Suprapubic skin (tissue), 4 donors: ENCODE measurements at regions not wholly inside any gene's neighbourhood (a gene's known extent, or its start where the extent isn't known, plus 50 kb on each side); places are given as distances from the start of the nearest gene placed in this dataset.
A peak's percentile ranks its signal among the peaks of the same experiment; 100 is the strongest.

Source experiments
- DNase-seq, 2 donors: peaks; one replicate each; pipeline ENCODE4 v3.0.0-alpha.2; 2019; ENCODE audit warnings: low spot score in 2 of 2
- H3K27ac ChIP-seq: fragments of 200-600 bp; sonication (generic); one replicate; pipeline ENCODE4 v1.5.1; 2019
- H3K27me3 ChIP-seq: fragments of 200-600 bp; sonication (generic); one replicate; pipeline ENCODE4 v1.5.1; 2019
- H3K36me3 ChIP-seq: fragments of 200-600 bp; sonication (generic); one replicate; pipeline ENCODE4 v1.5.1; 2019
- H3K4me1 ChIP-seq: fragments of 200-600 bp; sonication (generic); one replicate; pipeline ENCODE4 v1.5.1; 2019
- H3K4me3 ChIP-seq: fragments of 200-600 bp; sonication (generic); one replicate; pipeline ENCODE4 v1.5.1; 2019; ENCODE audit warnings: mild to moderate bottlenecking
- H3K9me3 ChIP-seq: fragments of 200-600 bp; sonication (generic); one replicate; pipeline ENCODE4 v1.5.1; 2019
- EP300 ChIP-seq: sonication (generic); formaldehyde crosslinking; IDR thresholded peaks from one replicate; pipeline ENCODE4 v1.6.1; 2017; ENCODE audit warnings: antibody characterized with exemption
- POLR2A ChIP-seq, 2 donors: fragments of 450-650 bp; IDR thresholded peaks; one replicate each; pipeline ENCODE4 v1.6.1; 2017; ENCODE audit warnings: antibody characterized with exemption in 2 of 2, mild to moderate bottlenecking in 2 of 2, moderate library complexity in 2 of 2
- POLR2AphosphoS5 ChIP-seq, 3 donors: sonication (generic); formaldehyde crosslinking; IDR thresholded peaks; one replicate each; pipeline ENCODE4 v1.6.1; 2017; ENCODE audit warnings: antibody characterized with exemption in 3 of 3
- WGBS: methylation state at CpG from one replicate; pipeline ENCODE4 v1.1.5; 2018; 5-methylcytosine and 5-hydroxymethylcytosine counted together
- TF ChIP-seq, protein P1 (sequence below), 2 donors: fragments of 200-600 bp in 1 of 2; fragments of 450-650 bp in 1 of 2; sonication (generic) in 1 of 2; IDR thresholded peaks; one replicate each; pipeline ENCODE4 v1.5.1; 2016 to 2019; ENCODE audit warnings: antibody characterized with exemption in 2 of 2, mild to moderate bottlenecking in 1 of 2, moderate library complexity in 1 of 2

DNA sequence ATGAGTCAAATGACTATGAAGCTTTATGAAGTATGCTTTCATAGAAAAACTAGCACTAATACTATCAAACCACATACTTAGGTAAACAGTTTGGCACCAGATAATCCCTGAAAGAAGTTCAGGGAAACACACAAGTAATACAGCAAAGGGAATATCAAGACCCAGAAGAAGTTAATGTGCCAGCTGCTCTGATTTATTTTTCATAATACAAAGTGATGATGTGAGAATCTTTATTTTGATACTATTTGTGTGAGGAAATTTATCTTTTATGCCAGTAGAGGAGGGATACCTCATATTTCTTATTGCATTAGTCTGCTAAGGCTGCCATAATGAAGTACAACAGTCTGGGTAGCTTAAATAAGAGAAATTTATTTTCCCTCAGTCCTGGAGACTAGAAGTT lies 67.7 kb upstream of the ANO3 start:
- Histone ChIP-seq H3K4me1 (no peaks in the 10 kb centered on the region), H3K36me3 (no peaks in the 10 kb centered on the region), H3K9me3 (no peaks in the 10 kb centered on the region), H3K27me3 (no peaks in the 10 kb centered on the region), H3K27ac (no peak overlapping the region), H3K4me3 (no peak overlapping the region)
- TF ChIP-seq EP300 (no peak), POLR2AphosphoS5 (IDR thresholded peaks at IDR 0.05) (no peak), POLR2A (IDR thresholded peaks at IDR 0.05) (no peak)
- TF ChIP-seq, protein P1, sequence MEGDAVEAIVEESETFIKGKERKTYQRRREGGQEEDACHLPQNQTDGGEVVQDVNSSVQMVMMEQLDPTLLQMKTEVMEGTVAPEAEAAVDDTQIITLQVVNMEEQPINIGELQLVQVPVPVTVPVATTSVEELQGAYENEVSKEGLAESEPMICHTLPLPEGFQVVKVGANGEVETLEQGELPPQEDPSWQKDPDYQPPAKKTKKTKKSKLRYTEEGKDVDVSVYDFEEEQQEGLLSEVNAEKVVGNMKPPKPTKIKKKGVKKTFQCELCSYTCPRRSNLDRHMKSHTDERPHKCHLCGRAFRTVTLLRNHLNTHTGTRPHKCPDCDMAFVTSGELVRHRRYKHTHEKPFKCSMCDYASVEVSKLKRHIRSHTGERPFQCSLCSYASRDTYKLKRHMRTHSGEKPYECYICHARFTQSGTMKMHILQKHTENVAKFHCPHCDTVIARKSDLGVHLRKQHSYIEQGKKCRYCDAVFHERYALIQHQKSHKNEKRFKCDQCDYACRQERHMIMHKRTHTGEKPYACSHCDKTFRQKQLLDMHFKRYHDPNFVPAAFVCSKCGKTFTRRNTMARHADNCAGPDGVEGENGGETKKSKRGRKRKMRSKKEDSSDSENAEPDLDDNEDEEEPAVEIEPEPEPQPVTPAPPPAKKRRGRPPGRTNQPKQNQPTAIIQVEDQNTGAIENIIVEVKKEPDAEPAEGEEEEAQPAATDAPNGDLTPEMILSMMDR (IDR thresholded peaks at IDR 0.05) = no peak
- no peak for DNase-seq

DNA sequence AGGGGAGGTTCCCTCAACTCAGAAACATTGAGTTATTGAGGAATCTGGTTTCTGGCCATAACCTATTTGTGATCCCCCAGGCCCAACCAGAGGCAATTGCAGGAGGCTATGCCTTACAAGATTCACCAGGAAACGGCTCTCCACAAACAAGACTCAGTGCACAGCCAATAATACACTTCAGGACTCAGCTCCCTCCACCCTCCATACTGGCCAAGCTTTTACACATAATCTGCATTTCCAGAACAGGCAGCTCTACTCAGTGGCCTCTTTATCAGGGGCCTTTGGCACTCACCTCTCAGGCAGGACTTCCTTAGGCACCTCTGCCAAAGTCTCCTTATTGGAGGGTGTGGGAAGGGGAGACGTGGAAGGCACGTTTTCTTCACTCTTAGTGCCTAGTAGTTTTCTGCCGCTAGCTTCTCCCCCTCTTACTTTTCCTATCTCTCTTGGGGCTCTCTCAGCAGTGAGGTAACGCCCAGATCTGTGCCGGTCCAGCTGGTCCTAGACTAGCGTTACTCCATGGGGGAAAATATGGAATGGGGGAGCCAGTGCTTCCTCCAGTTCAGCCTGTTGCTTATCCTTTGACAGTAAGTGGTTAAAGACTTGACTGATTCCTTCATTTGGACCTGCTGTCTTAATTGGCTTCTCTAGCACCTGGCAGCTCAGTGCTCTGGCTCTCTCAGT lies 62.8 kb upstream of the ANO3 start:
- TF ChIP-seq POLR2A (IDR thresholded peaks at IDR 0.05) = no peak
- TF ChIP-seq EP300 = no peak
- TF ChIP-seq POLR2AphosphoS5 (IDR thresholded peaks at IDR 0.05) = no peak
- TF ChIP-seq, protein P1 (IDR thresholded peaks at IDR 0.05) = no peak
- no peaks in the 10 kb centered on the region for H3K27me3 ChIP-seq
- no peak overlapping the region for H3K4me3 ChIP-seq
- H3K36me3 ChIP-seq = no peaks in the 10 kb centered on the region
- H3K27ac ChIP-seq = no peak overlapping the region
- no peak for DNase-seq
- H3K9me3 ChIP-seq = no peaks in the 10 kb centered on the region
- WGBS = 79% methylated on average over 7 of the region's 7 CpGs
- no peaks in the 10 kb centered on the region for H3K4me1 ChIP-seq

DNA sequence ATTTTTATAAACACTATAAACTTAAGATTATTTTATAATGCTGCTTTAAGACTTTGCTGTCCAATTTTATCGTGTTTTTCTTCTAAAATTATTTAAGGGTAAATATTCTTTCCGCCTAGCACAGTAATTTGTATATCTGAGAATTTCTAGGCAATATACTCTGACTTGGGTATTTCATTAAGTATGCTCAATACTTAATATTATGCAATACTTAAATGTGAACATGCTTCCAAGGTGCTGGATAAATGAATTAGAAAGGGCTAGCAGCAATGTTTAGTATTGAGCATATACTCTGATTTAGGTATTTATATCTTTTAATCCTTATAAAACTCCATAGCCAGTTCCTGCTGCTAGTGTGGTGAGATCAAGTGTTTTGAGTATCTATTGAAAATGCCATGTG lies 60.3 kb upstream of the ANO3 start:
- WGBS = 68% methylated on average over 2 of the region's 2 CpGs
- no peak for TF ChIP-seq EP300
- TF ChIP-seq, protein P1 (IDR thresholded peaks at IDR 0.05) = no peak
- no peak for TF ChIP-seq POLR2A (IDR thresholded peaks at IDR 0.05)
- no peak for TF ChIP-seq POLR2AphosphoS5 (IDR thresholded peaks at IDR 0.05)
- H3K36me3 ChIP-seq = no peaks in the 10 kb centered on the region
- no peaks in the 10 kb centered on the region for H3K9me3 ChIP-seq
- H3K4me1 ChIP-seq = no peaks in the 10 kb centered on the region
- no peak for DNase-seq
- no peaks in the 10 kb centered on the region for H3K27me3 ChIP-seq
- no peak overlapping the region for H3K27ac ChIP-seq
- no peak overlapping the region for H3K4me3 ChIP-seq

DNA sequence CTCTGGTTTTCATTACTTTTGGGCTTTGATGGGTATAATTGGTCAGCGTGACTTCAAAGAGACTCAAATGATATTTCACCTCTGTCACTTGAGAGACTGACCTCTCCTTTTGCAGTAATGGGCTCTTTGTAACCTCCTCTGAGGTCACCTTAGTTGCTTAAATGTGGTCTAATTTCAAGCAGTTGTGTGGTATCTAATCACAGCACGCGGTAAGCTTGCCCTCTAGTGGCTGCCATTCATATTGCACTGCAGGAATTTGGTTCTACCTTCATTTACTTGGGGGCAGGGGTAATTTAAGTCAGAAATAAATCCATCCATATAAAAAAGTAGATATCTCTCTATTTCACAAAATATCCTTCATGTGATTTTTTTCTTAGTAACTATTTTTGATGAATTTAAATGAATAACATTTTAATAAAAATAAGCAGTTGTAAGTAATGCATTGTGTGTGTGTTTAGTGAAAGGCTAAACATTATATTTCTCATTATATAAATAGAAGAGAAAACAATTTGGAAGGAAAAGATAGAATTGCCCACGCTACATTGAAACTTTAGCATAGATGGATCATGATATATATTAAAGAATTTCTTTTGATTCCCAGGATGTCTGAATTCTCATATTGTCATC lies 55.0 kb upstream of the ANO3 start:
- H3K9me3 ChIP-seq = no peaks in the 10 kb centered on the region
- H3K36me3 ChIP-seq = no peaks in the 10 kb centered on the region
- no peaks in the 10 kb centered on the region for H3K27me3 ChIP-seq
- 7% methylated on average over 4 of the region's 4 CpGs for WGBS
- H3K27ac ChIP-seq = no peak overlapping the region
- no peak overlapping the region for H3K4me3 ChIP-seq
- H3K4me1 ChIP-seq = no peaks in the 10 kb centered on the region
- TF ChIP-seq, protein P1 (IDR thresholded peaks at IDR 0.05) = peak; percentile 71 to 78
- TF ChIP-seq POLR2AphosphoS5 (IDR thresholded peaks at IDR 0.05) = no peak
- no peak for DNase-seq

DNA sequence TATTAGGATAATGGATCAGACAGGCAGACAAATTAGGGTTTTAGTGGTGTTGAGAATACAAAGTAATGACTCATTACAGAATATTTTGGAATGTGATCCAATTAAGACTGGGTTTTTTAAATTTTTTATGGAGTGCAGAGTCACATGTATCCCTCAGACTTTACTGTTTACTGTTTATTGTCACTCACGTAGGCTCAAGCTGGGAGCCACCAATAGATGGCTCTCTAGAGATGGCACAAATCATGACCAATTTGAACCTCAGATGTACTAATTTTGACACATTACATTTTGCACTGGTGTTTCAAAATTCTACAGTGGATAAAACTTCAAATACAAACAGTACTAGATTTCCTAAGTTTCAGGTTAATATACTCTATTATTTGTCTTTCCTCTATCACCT lies 53.6 kb upstream of the ANO3 start:
- H3K27ac ChIP-seq = no peak overlapping the region
- no peaks in the 10 kb centered on the region for H3K36me3 ChIP-seq
- no peak overlapping the region for H3K4me3 ChIP-seq
- no peaks in the 10 kb centered on the region for H3K9me3 ChIP-seq
- DNase-seq = no peak
- TF ChIP-seq EP300 (no peak), POLR2AphosphoS5 (IDR thresholded peaks at IDR 0.05) (no peak), POLR2A (IDR thresholded peaks at IDR 0.05) (no peak)
- TF ChIP-seq, protein P1 (IDR thresholded peaks at IDR 0.05) = no peak
- no peaks in the 10 kb centered on the region for H3K4me1 ChIP-seq
- H3K27me3 ChIP-seq = no peaks in the 10 kb centered on the region
- 0% methylated on average over 1 of the region's 1 CpG for WGBS
